Neural cell (in vitro differentiated cells): ENCODE measurements at regions not wholly inside any gene's neighbourhood (a gene's known extent, or its start where the extent isn't known, plus 50 kb on each side); places are given as distances from the start of the nearest gene placed in this dataset.

Experiments used
- CTCF ChIP-seq: fragments of 450-650 bp; IDR thresholded peaks from 2 replicates; pipeline ENCODE4 v1.5.1; 2014; ENCODE audit warnings: antibody characterized with exemption, mild to moderate bottlenecking, moderate library complexity; ENCODE audit not compliant: poor library complexity, severe bottlenecking
- EZH2 ChIP-seq: fragments of 200-600, 300-800 bp; shearing (Covaris generic), sonication (generic); IDR thresholded peaks from 2 replicates; pipeline ENCODE4 v1.6.1; 2014; ENCODE audit warnings: antibody characterized with exemption, low read length, borderline replicate concordance, mild to moderate bottlenecking; ENCODE audit not compliant: insufficient read depth, poor library complexity, severe bottlenecking
- POLR2AphosphoS5 ChIP-seq: IDR thresholded peaks from 2 replicates; pipeline ENCODE4 v1.6.1; 2012

- TF ChIP-seq CTCF, result no peak
- TF ChIP-seq POLR2AphosphoS5, result no peak
- no peak for TF ChIP-seq EZH2
These were observed 195.4 kb downstream of the RAP2B start for GRCh38 chr3:153357436-153357835.
